Left ventricle myocardium inferior (tissue), 1 donor: ENCODE measurements at regions not wholly inside any gene's neighbourhood (a gene's known extent, or its start where the extent isn't known, plus 50 kb on each side); places are given as distances from the start of the nearest gene placed in this dataset.
"Not testable (repeated sequence)": the region's sequence is repeated elsewhere in the genome, so short reads cannot be mapped to it uniquely, and the experiment has no call there.

Experiments used
- DNase-seq: peaks from one replicate; pipeline ENCODE4 v3.0.0-alpha.2; 2020
- H3K27ac ChIP-seq: fragments of 200-600 bp; replicated peaks from 2 replicates; pipeline ENCODE4 v1.8.0; 2021
- H3K27me3 ChIP-seq: fragments of 200-600 bp; 2 replicates; pipeline ENCODE4 v1.8.0; 2021; ENCODE audit warnings: low read depth
- H3K36me3 ChIP-seq: fragments of 200-600 bp; 2 replicates; pipeline ENCODE4 v1.8.0; 2021
- H3K4me1 ChIP-seq: fragments of 200-600 bp; 2 replicates; pipeline ENCODE4 v1.8.0; 2021
- H3K4me3 ChIP-seq: fragments of 200-600 bp; 2 replicates; pipeline ENCODE4 v1.8.0; 2021; ENCODE audit warnings: mild to moderate bottlenecking, moderate library complexity
- H3K9me3 ChIP-seq: fragments of 200-600 bp; replicated peaks from 2 replicates; pipeline ENCODE4 v1.8.0; 2021
- intact Hi-C: fragments of 100-400 bp; cut with micrococcal nuclease; formaldehyde crosslinking; loops from one replicate; pipeline ENCODE4 v1.11.0; 2022
- TF ChIP-seq, protein P1 (sequence below): fragments of 200-600 bp; IDR thresholded peaks from 2 replicates; pipeline ENCODE4 v1.8.0; 2021; ENCODE audit warnings: antibody characterized with exemption, mild to moderate bottlenecking, borderline replicate concordance
- donor health status: DM: no; HTN: yes; CAD: no; lungs with severe emphysema.

DNA sequence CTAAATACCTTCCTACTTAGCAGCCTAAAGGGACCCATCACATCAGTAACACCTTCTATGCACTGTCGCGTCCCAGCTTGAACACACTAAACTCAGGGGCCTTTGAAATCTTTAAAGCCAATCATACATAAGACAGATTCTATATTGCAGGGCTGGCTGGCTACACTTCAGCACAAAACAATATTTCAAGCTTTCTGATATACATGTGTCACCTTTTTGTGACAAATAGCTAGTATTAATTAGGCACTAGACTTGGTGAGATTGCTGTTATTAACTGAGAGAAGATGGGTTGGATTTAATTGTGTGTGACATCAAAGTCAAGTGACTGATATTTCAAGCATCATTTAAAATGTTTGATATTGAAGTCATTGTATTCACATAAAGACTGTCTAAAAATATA is 148.4 kb downstream of the ZIC4 start:
- H3K4me1 ChIP-seq = no peaks in the 10 kb centered on the region
- H3K27ac ChIP-seq = no peak overlapping the region
- TF ChIP-seq, protein P1, sequence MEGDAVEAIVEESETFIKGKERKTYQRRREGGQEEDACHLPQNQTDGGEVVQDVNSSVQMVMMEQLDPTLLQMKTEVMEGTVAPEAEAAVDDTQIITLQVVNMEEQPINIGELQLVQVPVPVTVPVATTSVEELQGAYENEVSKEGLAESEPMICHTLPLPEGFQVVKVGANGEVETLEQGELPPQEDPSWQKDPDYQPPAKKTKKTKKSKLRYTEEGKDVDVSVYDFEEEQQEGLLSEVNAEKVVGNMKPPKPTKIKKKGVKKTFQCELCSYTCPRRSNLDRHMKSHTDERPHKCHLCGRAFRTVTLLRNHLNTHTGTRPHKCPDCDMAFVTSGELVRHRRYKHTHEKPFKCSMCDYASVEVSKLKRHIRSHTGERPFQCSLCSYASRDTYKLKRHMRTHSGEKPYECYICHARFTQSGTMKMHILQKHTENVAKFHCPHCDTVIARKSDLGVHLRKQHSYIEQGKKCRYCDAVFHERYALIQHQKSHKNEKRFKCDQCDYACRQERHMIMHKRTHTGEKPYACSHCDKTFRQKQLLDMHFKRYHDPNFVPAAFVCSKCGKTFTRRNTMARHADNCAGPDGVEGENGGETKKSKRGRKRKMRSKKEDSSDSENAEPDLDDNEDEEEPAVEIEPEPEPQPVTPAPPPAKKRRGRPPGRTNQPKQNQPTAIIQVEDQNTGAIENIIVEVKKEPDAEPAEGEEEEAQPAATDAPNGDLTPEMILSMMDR = no peak
- intact Hi-C loops = no loop called here
- DNase-seq = no peak
- H3K27me3 ChIP-seq = no peaks in the 10 kb centered on the region
- H3K36me3 ChIP-seq = no peaks in the 10 kb centered on the region
- H3K4me3 ChIP-seq = no peak overlapping the region
- no peaks in the 10 kb centered on the region for H3K9me3 ChIP-seq

- TF ChIP-seq, protein P1 = no peak
- intact Hi-C loops = no loop called here
- no peaks in the 10 kb centered on the region for H3K4me1 ChIP-seq
- H3K36me3 ChIP-seq = no peaks in the 10 kb centered on the region
- no peak for DNase-seq
- H3K9me3 ChIP-seq = no peaks in the 10 kb centered on the region
- H3K27ac ChIP-seq = no peak overlapping the region
- H3K27me3 ChIP-seq = no peaks in the 10 kb centered on the region
- H3K4me3 ChIP-seq = no peak overlapping the region
These were observed 149.6 kb downstream of the ZIC4 start for GRCh38 chr3:147256739-147257138.

DNA sequence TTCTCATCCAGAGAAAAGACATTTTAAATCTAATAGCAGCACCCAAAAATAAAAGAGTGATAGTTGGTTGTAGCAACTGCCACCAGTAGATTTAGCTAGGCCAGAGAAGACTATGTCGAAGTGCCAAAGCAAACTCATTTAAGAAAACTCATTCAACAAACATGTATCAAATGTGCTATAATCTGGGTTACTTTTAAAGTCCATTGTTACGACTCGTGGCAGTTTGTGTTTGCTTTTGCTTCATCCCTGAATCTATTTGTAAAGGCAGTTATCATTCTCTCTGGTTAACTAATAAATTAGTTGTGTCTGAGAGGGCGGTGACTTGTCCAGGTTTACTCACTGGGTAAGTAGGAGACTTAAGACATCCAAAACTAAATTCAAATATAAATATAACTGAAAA is 159.4 kb downstream of the ZIC4 start:
- Histone ChIP-seq H3K9me3 (no peaks in the 10 kb centered on the region), H3K4me3 (no peak overlapping the region), H3K36me3 (no peaks in the 10 kb centered on the region), H3K27me3 (no peaks in the 10 kb centered on the region), H3K4me1 (no peaks in the 10 kb centered on the region), H3K27ac (no peak overlapping the region)
- no peak for DNase-seq
- TF ChIP-seq, protein P1 = no peak
- intact Hi-C loops = no loop called here

DNA sequence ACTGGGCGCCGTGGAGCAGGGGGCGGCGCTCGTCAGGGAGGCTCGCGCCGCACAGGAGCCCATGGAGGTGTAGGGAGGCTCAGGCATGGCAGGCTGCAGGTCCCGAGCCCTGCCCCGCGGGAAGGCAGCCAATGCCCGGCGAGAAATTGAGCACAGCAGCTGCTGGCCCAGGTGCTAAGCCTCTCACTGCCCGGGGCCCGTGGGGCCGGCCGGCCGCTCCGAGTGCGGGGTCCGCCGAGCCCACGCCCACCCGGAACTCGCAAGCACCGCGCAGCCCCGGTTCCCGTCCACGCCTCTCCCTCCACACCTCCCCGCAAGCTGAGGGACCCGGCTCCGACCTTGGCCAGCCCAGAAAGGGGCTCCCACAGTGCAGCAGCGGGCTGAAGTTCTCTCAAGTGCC is 160.7 kb downstream of the ZIC4 start:
- H3K9me3 ChIP-seq, H3K4me3 ChIP-seq, intact Hi-C loops, H3K27ac ChIP-seq, H3K36me3 ChIP-seq, H3K27me3 ChIP-seq, DNase-seq, H3K4me1 ChIP-seq: not testable (repeated sequence)

- H3K4me1 ChIP-seq, H3K27ac ChIP-seq, intact Hi-C loops, H3K27me3 ChIP-seq, DNase-seq, H3K36me3 ChIP-seq, H3K9me3 ChIP-seq, H3K4me3 ChIP-seq: not testable (repeated sequence)
These were observed 161.3 kb downstream of the ZIC4 start for GRCh38 chr3:147245022-147245421.

- no peak overlapping the region for H3K27ac ChIP-seq
- intact Hi-C loops = no loop called here
- TF ChIP-seq, protein P1 = no peak
These were observed 161.9 kb downstream of the ZIC4 start for GRCh38 chr3:147244397-147244796.

GRCh38 chr3:147240581-147240980 is 165.8 kb downstream of the ZIC4 start:
- Histone ChIP-seq H3K36me3 (no peaks in the 10 kb centered on the region), H3K4me3 (no peak overlapping the region), H3K9me3 (no peaks in the 10 kb centered on the region), H3K27ac (no peak overlapping the region), H3K4me1 (no peaks in the 10 kb centered on the region), H3K27me3 (no peaks in the 10 kb centered on the region)
- TF ChIP-seq, protein P1 = no peak
- intact Hi-C loops = no loop called here
- no peak for DNase-seq

More at GRCh38 chr3:147244397-147244796, 161.9 kb downstream of the ZIC4 start:
- DNase-seq = no peak
- Histone ChIP-seq H3K9me3 (no peaks in the 10 kb centered on the region), H3K4me1 (no peaks in the 10 kb centered on the region), H3K36me3 (no peaks in the 10 kb centered on the region), H3K27me3 (no peaks in the 10 kb centered on the region), H3K4me3 (no peak overlapping the region)
